Subcutaneous abdominal adipose tissue (tissue), 5 donors: ENCODE measurements at regions not wholly inside any gene's neighbourhood (a gene's known extent, or its start where the extent isn't known, plus 50 kb on each side); places are given as distances from the start of the nearest gene placed in this dataset.
"Not testable (repeated sequence)": the region's sequence is repeated elsewhere in the genome, so short reads cannot be mapped to it uniquely, and the experiment has no call there.

Experiments
- H3K27ac ChIP-seq: one replicate; pipeline ENCODE4 v1.7.0; 2013; ENCODE audit warnings: low read depth, mild to moderate bottlenecking, inconsistent platforms, low read length, moderate library complexity
- H3K27me3 ChIP-seq, 5 donors: one replicate each; pipeline ENCODE4 v1.7.0; 2013; ENCODE audit warnings: low read length in 5 of 5, inconsistent platforms in 1 of 5; ENCODE audit not compliant: control insufficient read depth in 5 of 5, insufficient read depth in 4 of 5
- H3K36me3 ChIP-seq, 5 donors: one replicate each; pipeline ENCODE4 v1.7.0; 2013; ENCODE audit warnings: low read length in 5 of 5; ENCODE audit not compliant: control insufficient read depth in 5 of 5, insufficient read depth in 5 of 5
- H3K4me1 ChIP-seq, 5 donors: one replicate each; pipeline ENCODE4 v1.7.0; 2013; ENCODE audit warnings: low read length in 5 of 5, mild to moderate bottlenecking in 3 of 5, moderate library complexity in 1 of 5; ENCODE audit not compliant: control insufficient read depth in 5 of 5, insufficient read depth in 5 of 5
- H3K4me3 ChIP-seq, 5 donors: one replicate each; pipeline ENCODE4 v1.7.0; 2013; ENCODE audit warnings: low read length in 5 of 5, low read depth in 1 of 5
- H3K9ac ChIP-seq, 5 donors: one replicate each; pipeline ENCODE4 v1.7.0; 2013; ENCODE audit warnings: low read length in 5 of 5, mild to moderate bottlenecking in 4 of 5, moderate library complexity in 3 of 5
- H3K9me3 ChIP-seq, 5 donors: one replicate each; pipeline ENCODE4 v1.7.0; 2013; ENCODE audit warnings: low read length in 5 of 5; ENCODE audit not compliant: control insufficient read depth in 5 of 5
- donor health status: healthy.
- donor health status: healthy.
- donor health status: healthy.
- donor health status: healthy.
- donor health status: healthy.

DNA sequence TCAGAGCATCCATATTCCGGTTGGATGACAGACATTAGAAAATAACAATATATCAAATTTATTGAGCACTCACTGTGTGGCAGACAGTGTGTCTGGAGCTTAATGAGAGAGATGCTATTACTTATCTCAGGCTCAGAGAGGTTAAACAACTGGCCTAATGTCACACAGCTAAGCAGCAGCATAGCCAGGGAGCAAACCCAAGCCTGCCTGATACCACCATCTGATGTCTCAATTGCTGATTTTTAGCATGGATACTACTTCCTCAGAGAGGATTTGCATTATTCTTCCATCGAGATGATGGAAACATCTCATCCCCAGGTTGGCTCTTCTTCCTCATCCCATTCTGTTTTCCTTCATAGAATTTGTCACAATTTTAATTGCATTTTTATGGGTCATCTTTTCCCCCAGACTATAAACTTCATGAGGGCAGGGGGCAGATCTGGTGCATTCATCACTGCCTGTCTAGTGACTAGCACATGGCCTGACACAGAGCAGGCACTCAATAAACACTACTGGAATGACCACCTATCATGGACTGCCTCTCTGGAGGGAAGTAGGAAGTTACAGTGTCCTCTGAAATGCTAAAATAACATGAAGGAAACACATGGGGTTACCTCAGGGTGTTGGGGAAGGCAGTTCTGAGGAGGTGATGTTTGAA, 344.8 kb upstream of the CCL2 start:
- H3K4me3 ChIP-seq, result no peak overlapping the region
- H3K9ac ChIP-seq, result no peak overlapping the region
- peaks cover 0 to 5% (median 0%) of the 10 kb centered on the region in 5 donors for H3K27me3 ChIP-seq
- no peaks in the 10 kb centered on the region for H3K36me3 ChIP-seq
- H3K27ac ChIP-seq, result no peak overlapping the region
- no peaks in the 10 kb centered on the region for H3K9me3 ChIP-seq
- no peaks in the 10 kb centered on the region for H3K4me1 ChIP-seq

DNA sequence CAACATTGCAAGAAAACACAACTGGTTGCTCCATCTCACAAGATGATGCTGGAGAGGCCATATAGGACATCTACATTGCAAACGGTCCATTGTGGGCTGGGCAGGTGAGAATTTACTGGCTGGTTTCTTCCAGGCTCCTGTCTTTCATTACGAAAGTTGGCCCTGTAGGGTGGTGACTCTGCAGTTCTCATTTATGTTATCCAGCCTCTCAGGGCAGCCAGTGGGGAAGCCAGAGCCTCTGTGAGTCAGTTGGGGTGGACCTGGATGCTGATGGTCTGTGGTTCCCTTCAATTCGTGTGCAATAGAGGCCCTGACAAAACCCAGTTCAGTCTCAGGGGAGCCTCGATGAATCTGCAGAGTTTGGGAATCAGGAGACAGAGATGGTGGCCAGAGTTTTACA, 341.0 kb upstream of the CCL2 start:
- H3K9me3 ChIP-seq, result no peaks in the 10 kb centered on the region
- H3K9ac ChIP-seq, result no peak overlapping the region
- no peaks in the 10 kb centered on the region for H3K4me1 ChIP-seq
- H3K36me3 ChIP-seq, result no peaks in the 10 kb centered on the region
- no peak overlapping the region for H3K27ac ChIP-seq
- peaks cover 0 to 2% (median 0%) of the 10 kb centered on the region in 5 donors for H3K27me3 ChIP-seq
- H3K4me3 ChIP-seq, result no peak overlapping the region

DNA sequence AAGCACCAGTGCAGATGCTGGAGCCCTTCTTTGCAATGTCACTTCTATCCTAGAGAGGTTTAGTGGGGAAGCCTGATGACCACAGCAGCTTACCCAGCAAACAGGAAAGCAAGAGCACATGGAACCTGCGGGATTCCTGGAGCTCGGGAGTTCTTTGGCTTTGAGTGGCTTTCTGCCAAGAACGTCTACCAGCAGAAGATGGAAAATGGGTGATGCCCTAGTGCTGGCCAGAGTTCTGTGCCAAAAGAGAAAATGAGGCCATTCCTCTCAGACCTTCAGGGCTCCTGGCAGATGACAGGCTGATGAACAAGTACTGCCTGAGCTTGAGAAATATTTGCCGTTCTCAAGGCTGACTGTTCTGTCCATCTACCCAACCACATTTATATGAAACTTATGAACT, 332.1 kb upstream of the CCL2 start:
- H3K36me3 ChIP-seq, result no peaks in the 10 kb centered on the region
- no peak overlapping the region for H3K9ac ChIP-seq
- H3K27me3 ChIP-seq, result peaks cover 7 to 22% (median 13%) of the 10 kb centered on the region in 5 donors
- no peaks in the 10 kb centered on the region for H3K9me3 ChIP-seq
- no peaks in the 10 kb centered on the region for H3K4me1 ChIP-seq
- H3K4me3 ChIP-seq, result no peak overlapping the region
- H3K27ac ChIP-seq, result no peak overlapping the region

DNA sequence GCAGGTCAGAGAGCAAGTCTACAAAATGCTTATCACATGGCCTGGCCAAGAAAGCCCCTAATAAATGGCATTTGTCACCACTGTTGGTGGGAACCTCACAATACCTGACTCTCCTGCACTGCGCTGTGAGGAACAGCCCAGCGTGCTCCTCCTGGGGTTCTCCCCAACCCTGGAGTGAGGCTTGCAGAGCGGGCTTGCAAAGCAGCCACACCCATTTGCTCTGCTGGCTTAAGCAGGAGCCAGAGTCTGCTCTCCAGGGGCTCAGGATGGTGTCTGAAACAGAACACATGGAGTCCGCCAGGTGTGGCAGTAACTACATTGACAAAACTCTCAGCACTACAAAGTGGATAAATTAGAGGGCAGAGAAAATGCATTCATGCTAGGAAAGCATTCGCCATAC, 331.0 kb upstream of the CCL2 start:
- H3K9me3 ChIP-seq, result no peaks in the 10 kb centered on the region
- H3K27ac ChIP-seq, result no peak overlapping the region
- no peaks in the 10 kb centered on the region for H3K4me1 ChIP-seq
- H3K36me3 ChIP-seq, result no peaks in the 10 kb centered on the region
- H3K4me3 ChIP-seq, result no peak overlapping the region
- peaks cover 7 to 30% (median 17%) of the 10 kb centered on the region in 5 donors for H3K27me3 ChIP-seq
- no peak overlapping the region for H3K9ac ChIP-seq

DNA sequence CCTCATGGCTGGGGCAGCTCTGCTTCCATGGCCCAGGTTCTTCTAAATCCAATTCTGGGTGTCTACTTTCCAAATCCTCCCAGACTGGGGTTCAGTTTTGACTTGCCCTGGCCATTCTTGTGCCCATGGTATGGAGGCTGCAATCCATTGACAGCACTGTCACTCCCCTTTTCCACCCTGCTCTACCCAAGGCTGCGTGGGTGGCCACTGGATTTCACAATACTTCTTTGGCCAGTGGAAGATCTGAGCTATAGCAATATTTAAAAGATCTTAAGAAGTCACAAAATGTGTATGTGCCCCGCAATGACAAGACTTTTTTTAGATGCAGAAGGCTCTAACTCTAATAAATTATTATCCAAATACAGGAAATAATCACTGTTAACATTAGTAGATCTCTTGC, 329.4 kb upstream of the CCL2 start:
- Histone ChIP-seq H3K9me3 (no peaks in the 10 kb centered on the region), H3K27me3 (peaks cover 7 to 32% (median 17%) of the 10 kb centered on the region in 5 donors), H3K27ac (no peak overlapping the region), H3K9ac (no peak overlapping the region), H3K36me3 (no peaks in the 10 kb centered on the region), H3K4me1 (peaks cover 0 to 4% (median 0%) of the 10 kb centered on the region in 5 donors), H3K4me3 (no peak overlapping the region)

DNA sequence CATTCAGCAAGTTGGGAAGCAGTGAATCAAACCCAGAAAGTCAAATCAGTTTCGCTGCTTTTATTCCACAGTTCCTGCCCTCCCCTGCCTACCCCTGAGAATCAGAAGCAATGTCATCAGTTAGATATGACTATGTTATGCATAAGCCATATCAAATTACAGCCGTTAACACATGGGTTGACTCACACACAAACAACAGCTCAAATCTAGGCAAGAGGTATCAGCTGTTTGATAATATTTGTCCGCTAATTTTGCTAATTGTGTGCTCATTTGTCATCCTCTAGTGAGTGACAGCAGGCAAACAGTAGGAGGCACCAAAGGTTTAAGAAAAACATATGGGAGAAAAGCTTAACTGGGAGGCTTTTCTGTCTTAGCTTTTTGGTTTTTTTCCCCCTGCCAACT, 327.4 kb upstream of the CCL2 start:
- peaks cover 0 to 26% (median 12%) of the 10 kb centered on the region in 5 donors for H3K27me3 ChIP-seq
- H3K9ac ChIP-seq, result no peak overlapping the region
- H3K4me3 ChIP-seq, result no peak overlapping the region
- peaks cover 0 to 4% (median 0%) of the 10 kb centered on the region in 5 donors for H3K4me1 ChIP-seq
- H3K27ac ChIP-seq, result no peak overlapping the region
- H3K9me3 ChIP-seq, result no peaks in the 10 kb centered on the region
- H3K36me3 ChIP-seq, result no peaks in the 10 kb centered on the region

DNA sequence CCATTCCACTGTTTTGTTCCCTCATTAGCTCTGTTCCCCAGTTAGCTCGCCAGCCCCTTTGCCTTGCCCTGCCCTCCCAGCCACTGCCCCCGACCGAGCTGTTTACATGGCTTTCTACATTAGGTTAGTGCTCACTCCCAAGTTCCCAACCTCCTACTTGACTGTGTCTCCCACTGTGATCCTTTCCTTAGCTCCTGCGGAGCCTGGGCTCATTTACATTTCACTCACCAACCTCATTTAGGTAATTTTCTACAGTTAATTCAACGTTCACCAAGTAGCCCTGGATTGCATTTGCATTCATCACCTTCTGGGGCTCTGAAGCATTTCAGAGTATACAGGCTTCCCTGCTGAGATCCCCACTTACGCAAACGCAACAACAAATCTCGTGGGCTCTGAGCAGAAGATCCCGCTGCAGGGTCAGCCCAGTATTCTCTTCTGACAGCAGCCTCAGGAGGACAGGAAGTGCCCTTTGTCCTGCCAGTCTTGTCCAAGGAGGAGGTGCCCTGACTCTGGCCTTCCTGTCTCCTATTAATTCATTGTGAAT, 325.8 kb upstream of the CCL2 start:
- Histone ChIP-seq H3K36me3 (no peaks in the 10 kb centered on the region), H3K9ac (no peak overlapping the region), H3K4me3 (no peak overlapping the region), H3K9me3 (no peaks in the 10 kb centered on the region), H3K4me1 (peaks cover 0 to 4% (median 0%) of the 10 kb centered on the region in 5 donors), H3K27me3 (peaks cover 0 to 19% (median 9%) of the 10 kb centered on the region in 5 donors), H3K27ac (no peak overlapping the region)

DNA sequence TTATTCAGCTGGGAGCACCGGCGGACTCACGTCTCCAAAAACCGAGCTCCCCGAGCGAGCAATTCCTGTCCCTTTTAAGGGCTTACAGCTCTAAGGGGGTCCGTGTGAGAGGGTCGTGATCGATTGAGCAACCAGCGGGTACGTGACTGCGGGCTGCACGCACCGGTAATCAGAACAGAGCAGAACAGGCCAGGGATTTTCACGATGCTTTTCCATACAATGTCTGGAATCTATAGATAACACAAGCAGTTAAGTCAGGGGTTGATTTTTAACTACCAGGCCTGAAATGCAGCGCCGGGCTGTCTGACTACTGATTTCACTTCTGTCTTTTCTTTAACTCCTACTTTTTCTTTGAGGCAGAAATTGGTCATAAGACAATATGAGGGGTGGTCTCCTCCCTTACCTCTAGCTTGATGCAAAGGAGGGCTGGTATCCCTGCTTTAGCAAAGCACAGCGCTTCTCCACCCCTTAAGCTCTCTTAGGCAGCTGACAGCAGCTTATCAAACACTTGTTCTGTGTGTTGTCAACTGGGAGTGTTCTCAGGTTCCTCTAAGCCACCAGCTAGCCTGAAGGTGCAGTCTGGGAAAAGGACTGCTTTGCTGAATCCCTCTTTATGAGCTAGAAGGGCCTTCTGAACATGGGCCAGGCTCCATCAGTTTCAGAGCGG, 323.8 kb upstream of the CCL2 start:
- H3K9me3 ChIP-seq, H3K9ac ChIP-seq, H3K4me1 ChIP-seq, H3K4me3 ChIP-seq, H3K36me3 ChIP-seq, H3K27ac ChIP-seq: not testable (repeated sequence)
- peaks cover 0 to 13% (median 8%) of the 10 kb centered on the region in 5 donors for H3K27me3 ChIP-seq

DNA sequence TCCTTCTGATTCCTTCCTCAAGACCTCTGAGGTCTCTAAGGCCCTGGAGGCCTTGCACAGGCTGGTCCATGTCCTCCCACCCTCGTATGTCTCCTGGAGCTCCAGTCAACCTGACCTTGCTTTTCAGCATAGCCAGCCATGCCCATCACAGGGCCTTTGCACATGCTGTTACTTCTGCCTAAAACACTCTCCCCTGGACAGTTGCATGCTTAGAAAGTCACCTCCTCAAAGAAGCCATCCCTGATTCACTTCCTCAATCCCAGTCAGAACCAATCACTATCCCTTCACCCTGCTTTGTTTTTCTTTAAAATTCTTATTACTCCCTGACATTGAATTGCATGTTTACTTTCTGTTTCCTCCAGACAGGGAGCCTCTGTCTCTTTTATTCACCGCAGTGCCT, 322.1 kb upstream of the CCL2 start:
- Histone ChIP-seq H3K27me3 (peaks cover 0 to 10% (median 7%) of the 10 kb centered on the region in 5 donors), H3K9me3 (no peaks in the 10 kb centered on the region), H3K27ac (no peak overlapping the region), H3K4me1 (peaks cover 0 to 4% (median 0%) of the 10 kb centered on the region in 5 donors), H3K36me3 (no peaks in the 10 kb centered on the region), H3K4me3 (no peak overlapping the region), H3K9ac (no peak overlapping the region)

DNA sequence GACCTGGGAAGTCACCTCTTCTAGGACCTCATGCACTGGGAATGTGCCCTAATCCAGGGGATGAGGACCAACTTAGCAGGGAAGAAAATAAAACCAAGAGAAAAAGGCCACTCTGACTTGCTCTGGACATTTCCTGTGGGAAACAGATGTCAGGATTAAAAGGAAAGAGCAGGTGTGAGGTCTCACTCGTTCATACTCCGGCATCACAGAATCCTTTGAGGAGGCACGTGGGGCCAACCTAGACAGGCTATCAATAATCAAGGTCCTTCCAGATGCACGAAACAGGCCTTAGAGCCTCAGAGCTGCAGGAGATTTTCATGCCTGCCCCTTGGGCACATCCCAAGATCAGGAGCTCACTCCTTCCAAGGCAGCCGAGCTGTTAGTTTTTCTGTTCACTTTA, 321.5 kb upstream of the CCL2 start:
- Histone ChIP-seq H3K4me3 (no peak overlapping the region), H3K4me1 (peaks cover 0 to 4% (median 0%) of the 10 kb centered on the region in 5 donors), H3K36me3 (no peaks in the 10 kb centered on the region), H3K9me3 (no peaks in the 10 kb centered on the region), H3K27ac (no peak overlapping the region), H3K27me3 (peaks cover 0 to 6% (median 4%) of the 10 kb centered on the region in 5 donors), H3K9ac (no peak overlapping the region)
